Tibial artery (tissue), 4 donors: ENCODE measurements at regions not wholly inside any gene's neighbourhood (a gene's known extent, or its start where the extent isn't known, plus 50 kb on each side); places are given as distances from the start of the nearest gene placed in this dataset.
A peak's percentile ranks its signal among the peaks of the same experiment; 100 is the strongest.

Source experiments
- DNase-seq, 2 donors: peaks; one replicate each; pipeline ENCODE4 v3.0.0-alpha.2; 2019
- H3K27ac ChIP-seq, 2 donors: fragments of 200-600 bp; sonication (generic) in 1 of 2; 1 replicate in 1 of 2; 2 replicates in 1 of 2; pipeline ENCODE4 v1.5.1; 2018 to 2019; ENCODE audit warnings: mild to moderate bottlenecking in 1 of 2
- H3K27me3 ChIP-seq, 2 donors: fragments of 200-600 bp; sonication (generic) in 1 of 2; one replicate each; pipeline versions ENCODE4 v1.5.1 to v1.6.0; 2016 to 2019
- H3K36me3 ChIP-seq, 3 donors: fragments of 200-600 bp; sonication (generic) in 2 of 3; one replicate each; pipeline ENCODE4 v1.5.1; 2016 to 2019; ENCODE audit warnings: mild to moderate bottlenecking in 2 of 3
- H3K4me1 ChIP-seq, 4 donors: fragments of 200-600 bp; sonication (generic) in 2 of 4; 1 replicate in 3 of 4; 2 replicates in 1 of 4; pipeline ENCODE4 v1.5.1; 2016 to 2019
- H3K4me3 ChIP-seq, 2 donors: fragments of 200-600 bp; sonication (generic) in 1 of 2; 1 replicate in 1 of 2; 2 replicates in 1 of 2; pipeline ENCODE4 v1.5.1; 2018 to 2019; ENCODE audit warnings: mild to moderate bottlenecking in 2 of 2
- H3K9me3 ChIP-seq, 3 donors: fragments of 200-600 bp; sonication (generic) in 1 of 3; one replicate each; pipeline ENCODE4 v1.5.1; 2016 to 2019
- intact Hi-C: fragments of 100-400 bp; cut with DNase I; formaldehyde crosslinking; loops from one replicate; pipeline ENCODE4 v1.15.0; 2023; ENCODE audit warnings: low total_unique reads
- TF ChIP-seq, protein P1 (sequence below), 2 experiments: fragments of 200-600 bp in 1 of 2; fragments of 450-650 bp in 1 of 2; IDR thresholded peaks; one replicate each; pipeline ENCODE4 v1.5.1; 2017 to 2019; ENCODE audit warnings: antibody characterized with exemption in 2 of 2, mild to moderate bottlenecking in 1 of 2, moderate library complexity in 1 of 2

DNA sequence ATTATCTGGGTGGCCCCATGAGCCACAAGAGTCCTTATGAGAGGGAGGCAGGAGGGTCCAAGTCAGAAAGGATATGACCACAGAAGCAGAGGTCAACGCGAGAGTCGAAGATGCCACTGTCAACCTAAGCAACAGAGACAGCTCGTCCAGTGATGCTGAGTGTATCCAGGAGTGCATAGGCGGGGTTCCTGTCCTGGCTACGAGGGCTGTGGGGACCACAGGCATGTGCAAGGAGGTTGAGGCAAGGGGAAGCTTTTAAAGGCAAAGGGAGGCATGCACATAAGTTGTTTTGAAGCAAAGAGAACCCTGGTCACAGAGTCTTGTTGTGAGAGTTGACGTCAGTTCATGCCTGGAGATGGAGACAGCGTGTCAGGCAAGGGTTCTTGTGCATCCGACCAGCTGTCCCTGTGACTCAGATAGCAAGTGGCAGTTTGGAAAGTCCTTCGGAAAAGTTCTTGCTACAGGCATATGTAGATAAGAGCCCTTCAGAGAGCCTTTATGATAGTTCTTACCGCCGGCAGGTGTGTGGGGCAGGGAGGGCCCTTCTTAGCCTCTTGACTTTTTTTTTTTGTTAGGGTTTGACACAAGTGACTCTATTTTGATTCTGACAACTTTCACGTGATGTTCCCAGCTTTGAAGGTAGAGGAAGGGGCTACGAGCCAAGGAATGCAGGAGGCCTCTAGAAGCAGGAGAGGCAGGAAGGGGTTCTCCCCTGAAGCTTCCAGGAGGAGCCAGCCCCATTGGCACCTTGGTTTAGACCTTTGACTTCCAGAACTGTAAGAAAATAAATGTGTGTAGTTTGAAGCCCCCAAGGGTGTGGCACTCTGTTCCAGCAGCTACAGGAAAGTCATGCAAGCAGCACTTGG is 66.0 kb upstream of the FCN1 start:
- no peak overlapping the region for H3K27ac ChIP-seq
- TF ChIP-seq, protein P1, sequence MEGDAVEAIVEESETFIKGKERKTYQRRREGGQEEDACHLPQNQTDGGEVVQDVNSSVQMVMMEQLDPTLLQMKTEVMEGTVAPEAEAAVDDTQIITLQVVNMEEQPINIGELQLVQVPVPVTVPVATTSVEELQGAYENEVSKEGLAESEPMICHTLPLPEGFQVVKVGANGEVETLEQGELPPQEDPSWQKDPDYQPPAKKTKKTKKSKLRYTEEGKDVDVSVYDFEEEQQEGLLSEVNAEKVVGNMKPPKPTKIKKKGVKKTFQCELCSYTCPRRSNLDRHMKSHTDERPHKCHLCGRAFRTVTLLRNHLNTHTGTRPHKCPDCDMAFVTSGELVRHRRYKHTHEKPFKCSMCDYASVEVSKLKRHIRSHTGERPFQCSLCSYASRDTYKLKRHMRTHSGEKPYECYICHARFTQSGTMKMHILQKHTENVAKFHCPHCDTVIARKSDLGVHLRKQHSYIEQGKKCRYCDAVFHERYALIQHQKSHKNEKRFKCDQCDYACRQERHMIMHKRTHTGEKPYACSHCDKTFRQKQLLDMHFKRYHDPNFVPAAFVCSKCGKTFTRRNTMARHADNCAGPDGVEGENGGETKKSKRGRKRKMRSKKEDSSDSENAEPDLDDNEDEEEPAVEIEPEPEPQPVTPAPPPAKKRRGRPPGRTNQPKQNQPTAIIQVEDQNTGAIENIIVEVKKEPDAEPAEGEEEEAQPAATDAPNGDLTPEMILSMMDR (IDR thresholded peaks at IDR 0.05), result no peak
- H3K9me3 ChIP-seq, result peaks cover 0 to 24% (median 15%) of the 10 kb centered on the region in 3 donors
- no peak overlapping the region for H3K4me3 ChIP-seq
- no peaks in the 10 kb centered on the region for H3K4me1 ChIP-seq
- H3K27me3 ChIP-seq, result peaks cover 0 to 29% of the 10 kb centered on the region in 2 donors
- no peaks in the 10 kb centered on the region for H3K36me3 ChIP-seq
- intact Hi-C loops, result no loop called here
- DNase-seq, result peak in 1 of 2 donors; percentile 33

DNA sequence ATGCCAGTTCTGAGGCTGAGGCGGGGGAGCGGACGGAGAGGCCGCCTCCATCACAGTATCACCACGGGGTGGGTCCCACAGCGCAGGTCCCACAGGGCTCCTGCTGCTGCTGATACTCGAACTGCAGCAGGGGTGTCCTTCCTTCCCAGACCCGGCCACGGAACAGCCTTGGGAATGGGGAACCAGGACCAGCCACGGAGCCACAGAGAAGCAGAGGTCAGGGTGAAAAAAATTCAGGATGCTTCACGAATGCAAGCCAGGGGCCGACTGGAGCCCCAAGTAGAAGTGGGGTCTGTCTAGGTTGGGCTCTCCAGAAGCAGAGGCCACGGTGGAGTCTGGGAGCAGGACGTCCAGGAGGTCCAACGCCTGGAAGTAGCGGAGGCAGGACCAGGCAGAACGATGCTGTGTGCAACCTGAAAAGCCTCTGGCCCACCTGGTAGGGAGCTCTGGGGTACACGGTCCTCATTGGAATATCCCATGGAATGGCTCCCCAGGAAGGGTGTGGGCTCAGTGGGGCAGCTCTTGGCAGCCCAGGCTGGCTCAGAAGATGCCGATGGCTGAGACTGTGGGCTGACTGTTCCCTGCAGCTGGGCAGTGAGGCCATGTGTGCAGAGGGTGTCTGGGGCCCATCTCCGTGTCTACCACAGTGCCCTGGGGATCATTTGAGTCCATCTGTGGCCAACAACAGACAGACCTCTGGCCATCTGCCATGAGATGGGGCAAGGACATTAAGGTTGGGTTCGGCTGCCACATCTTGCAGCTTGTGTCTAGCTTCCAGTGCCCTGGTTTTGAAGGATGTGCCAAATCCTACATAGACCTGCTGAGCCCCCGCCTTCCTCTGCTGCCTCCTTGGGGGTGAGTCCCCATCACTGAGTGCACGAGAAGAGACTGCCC is 66.9 kb upstream of the FCN1 start:
- intact Hi-C loops, result no loop called here
- DNase-seq, result peak in 1 of 2 donors; percentile 41
- Histone ChIP-seq H3K27ac (no peak overlapping the region), H3K4me3 (no peak overlapping the region), H3K36me3 (no peaks in the 10 kb centered on the region), H3K4me1 (no peaks in the 10 kb centered on the region), H3K27me3 (peaks cover 0 to 37% of the 10 kb centered on the region in 2 donors), H3K9me3 (peaks cover 0 to 24% (median 15%) of the 10 kb centered on the region in 3 donors)
- TF ChIP-seq, protein P1 (IDR thresholded peaks at IDR 0.05), result no peak

DNA sequence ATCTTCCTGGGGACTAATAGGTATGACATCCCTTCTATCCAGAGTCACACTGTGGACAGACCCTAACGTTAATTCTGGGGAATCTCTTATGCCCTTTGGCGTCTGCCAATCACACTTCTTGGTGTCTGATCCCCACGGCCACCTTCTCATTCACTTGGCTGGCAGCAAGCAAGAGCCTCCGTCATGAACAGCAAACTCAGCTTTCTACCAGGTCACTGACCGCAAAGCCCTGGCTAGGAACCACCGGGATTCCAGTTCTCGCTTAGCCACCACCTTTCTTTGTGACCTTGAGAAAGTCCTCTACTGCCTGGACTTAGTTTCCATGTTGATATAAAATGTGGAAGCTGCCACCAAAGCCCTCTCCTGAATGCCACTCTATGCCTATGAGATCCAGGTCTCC is 67.7 kb upstream of the FCN1 start:
- Histone ChIP-seq H3K4me1 (no peaks in the 10 kb centered on the region), H3K27ac (no peak overlapping the region), H3K27me3 (peaks cover 0 to 40% of the 10 kb centered on the region in 2 donors), H3K9me3 (peaks cover 0 to 24% (median 15%) of the 10 kb centered on the region in 3 donors), H3K36me3 (no peaks in the 10 kb centered on the region), H3K4me3 (no peak overlapping the region)
- intact Hi-C loops, result no loop called here
- TF ChIP-seq, protein P1 (IDR thresholded peaks at IDR 0.05), result no peak
- peak in 1 of 2 donors; percentile 19 for DNase-seq

DNA sequence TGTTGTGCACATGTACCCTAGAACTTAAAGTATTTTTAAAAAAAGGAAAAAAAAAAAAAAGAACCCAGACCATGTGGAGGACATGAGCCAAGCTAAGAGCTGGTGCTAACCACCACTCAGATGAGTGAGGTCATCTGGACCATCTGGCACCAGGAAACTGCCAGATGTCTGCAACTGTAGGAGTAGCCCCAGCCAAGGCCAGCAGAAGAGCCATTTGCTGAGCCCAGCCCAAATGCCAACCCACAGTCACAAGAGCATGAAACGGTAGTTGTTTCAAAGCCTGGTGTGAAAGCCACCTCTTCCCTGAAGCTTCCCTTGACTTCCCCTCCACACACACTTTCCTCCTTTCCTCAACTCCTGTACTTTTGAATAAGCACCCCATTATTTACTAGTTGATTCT is 69.2 kb upstream of the FCN1 start:
- intact Hi-C loops, result no loop called here
- TF ChIP-seq, protein P1 (IDR thresholded peaks at IDR 0.05), result no peak
- H3K4me3 ChIP-seq, result no peak overlapping the region
- no peaks in the 10 kb centered on the region for H3K4me1 ChIP-seq
- DNase-seq, result no peak
- peaks cover 0 to 43% of the 10 kb centered on the region in 2 donors for H3K27me3 ChIP-seq
- no peak overlapping the region for H3K27ac ChIP-seq
- H3K9me3 ChIP-seq, result peaks cover 0 to 24% (median 15%) of the 10 kb centered on the region in 3 donors
- no peaks in the 10 kb centered on the region for H3K36me3 ChIP-seq

DNA sequence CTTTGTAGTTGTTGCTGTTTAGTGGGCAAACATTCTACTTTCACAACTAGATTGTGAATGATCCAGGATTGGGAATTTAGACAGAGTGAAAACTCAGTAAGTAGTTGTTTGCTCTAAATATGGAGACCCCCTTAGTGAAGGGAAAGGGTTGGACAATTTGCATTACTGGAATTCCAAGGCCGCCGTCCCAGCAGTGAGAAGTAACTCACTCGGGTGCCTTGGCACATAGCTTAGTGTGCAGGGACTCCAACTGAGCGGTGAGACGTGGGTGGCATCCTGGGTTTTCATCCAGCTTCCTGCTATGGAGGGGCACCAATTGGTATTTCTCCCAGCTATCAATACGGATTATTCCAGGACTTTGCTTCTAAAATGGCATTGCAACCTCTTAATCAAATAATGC is 69.7 kb upstream of the FCN1 start:
- H3K27ac ChIP-seq, result no peak overlapping the region
- no peak overlapping the region for H3K4me3 ChIP-seq
- TF ChIP-seq, protein P1 (IDR thresholded peaks at IDR 0.05), result no peak
- no peak for DNase-seq
- no peaks in the 10 kb centered on the region for H3K36me3 ChIP-seq
- no peaks in the 10 kb centered on the region for H3K4me1 ChIP-seq
- peaks cover 0 to 24% (median 15%) of the 10 kb centered on the region in 3 donors for H3K9me3 ChIP-seq
- peaks cover 0 to 47% of the 10 kb centered on the region in 2 donors for H3K27me3 ChIP-seq
- intact Hi-C loops, result no loop called here
